HL-60/S4 (cell line): ENCODE measurements at regions not wholly inside any gene's neighbourhood (a gene's known extent, or its start where the extent isn't known, plus 50 kb on each side); places are given as distances from the start of the nearest gene placed in this dataset.

Experiments
- in situ Hi-C: fragments of 300-500 bp; cut with MboI; formaldehyde crosslinking; loops from 2 replicates; pipeline ENCODE4 v1.14.3; 2022; ENCODE audit warnings: low sequenced_read_pairs

- in situ Hi-C loops, result loop anchor here (5.0 to 10.0 kb wide), 2 partner anchors 125 to 358 kb away; no protein-coding TSS in a partner anchor
Measured at GRCh38 chr20:40977218-40977617, 51.4 kb upstream of the TOP1 start.

GRCh38 chr20:40978761-40979160 is 49.9 kb upstream of the TOP1 start:
- in situ Hi-C loops, result loop anchor here (5.0 to 10.0 kb wide), 2 partner anchors 124 to 356 kb away; no protein-coding TSS in a partner anchor
